ENCODE measurements at regions not wholly inside any gene's neighbourhood (a gene's known extent, or its start where the extent isn't known, plus 50 kb on each side); places are given as distances from the start of the nearest gene placed in this dataset.
A peak's percentile ranks its signal among the peaks of the same experiment; 100 is the strongest.

- no peak overlapping the region for H3K4me3 ChIP-seq (ENCODE audit: low read depth, low read length)
- DNase-seq (ENCODE audit: low read depth): peak; percentile 94
- no peak for TF ChIP-seq CTCF (IDR thresholded peaks at IDR 0.05; ENCODE audit: control insufficient read depth, extremely low read depth, insufficient read depth)
Measured at GRCh38 chr1:185534801-185535200, 199.4 kb upstream of the HMCN1 start.

GRCh38 chr1:185533596-185533995 is 200.6 kb upstream of the HMCN1 start:
- no peak overlapping the region for H3K4me3 ChIP-seq (ENCODE audit: low read depth, low read length)
- no peak for DNase-seq (ENCODE audit: low read depth)
- TF ChIP-seq CTCF (IDR thresholded peaks at IDR 0.05; ENCODE audit: control insufficient read depth, extremely low read depth, insufficient read depth): no peak

- no peak for TF ChIP-seq CTCF (IDR thresholded peaks at IDR 0.05; ENCODE audit: control insufficient read depth, extremely low read depth, insufficient read depth)
- no peak for DNase-seq (ENCODE audit: low read depth)
Measured at GRCh38 chr1:185532856-185533255, 201.3 kb upstream of the HMCN1 start.

GRCh38 chr1:185531838-185532237 is 202.4 kb upstream of the HMCN1 start:
- no peak overlapping the region for H3K4me3 ChIP-seq (ENCODE audit: low read depth, low read length)
- DNase-seq (ENCODE audit: low read depth): no peak
- TF ChIP-seq CTCF (IDR thresholded peaks at IDR 0.05; ENCODE audit: control insufficient read depth, extremely low read depth, insufficient read depth): no peak

More at GRCh38 chr1:185532856-185533255, 201.3 kb upstream of the HMCN1 start:
- no peak overlapping the region for H3K4me3 ChIP-seq (ENCODE audit: low read depth, low read length)

GRCh38 chr1:185530215-185530614 is 204.0 kb upstream of the HMCN1 start:
- no peak overlapping the region for H3K4me3 ChIP-seq (ENCODE audit: low read depth, low read length)
- no peak for DNase-seq (ENCODE audit: low read depth)
- no peak for TF ChIP-seq CTCF (IDR thresholded peaks at IDR 0.05; ENCODE audit: control insufficient read depth, extremely low read depth, insufficient read depth)

GRCh38 chr1:185529673-185530072 is 204.5 kb upstream of the HMCN1 start:
- H3K4me3 ChIP-seq (ENCODE audit: low read depth, low read length): no peak overlapping the region
- no peak for TF ChIP-seq CTCF (IDR thresholded peaks at IDR 0.05; ENCODE audit: control insufficient read depth, extremely low read depth, insufficient read depth)
- DNase-seq (ENCODE audit: low read depth): no peak

GRCh38 chr1:185528084-185528676 is 206.0 kb upstream of the HMCN1 start:
- no peak for TF ChIP-seq CTCF (IDR thresholded peaks at IDR 0.05; ENCODE audit: control insufficient read depth, extremely low read depth, insufficient read depth)
- DNase-seq (ENCODE audit: low read depth): no peak
- no peak overlapping the region for H3K4me3 ChIP-seq (ENCODE audit: low read depth, low read length)
